Urinary bladder (tissue), 3 donors: ENCODE measurements at regions not wholly inside any gene's neighbourhood (a gene's known extent, or its start where the extent isn't known, plus 50 kb on each side); places are given as distances from the start of the nearest gene placed in this dataset.

Experiments used
- DNase-seq: peaks from one replicate; pipeline ENCODE4 v3.0.0-alpha.2; 2015; ENCODE audit errors: extremely low spot score
- H3K27ac ChIP-seq: one replicate; pipeline ENCODE4 v1.5.1; 2013; ENCODE audit warnings: low read depth, mild to moderate bottlenecking, moderate library complexity
- H3K36me3 ChIP-seq: one replicate; pipeline ENCODE4 v1.6.1; 2013; ENCODE audit warnings: mild to moderate bottlenecking, moderate library complexity; ENCODE audit not compliant: insufficient read depth
- H3K4me1 ChIP-seq: one replicate; pipeline ENCODE4 v1.6.1; 2013; ENCODE audit warnings: mild to moderate bottlenecking, moderate library complexity; ENCODE audit not compliant: insufficient read depth
- H3K4me3 ChIP-seq: one replicate; pipeline ENCODE4 v1.5.1; 2013; ENCODE audit warnings: low read depth, low read length
- WGBS: extraction: QIAGEN DNeasy Blood & Tissue Kit; methylation state at CpG from one replicate; pipeline ENCODE4 v1.1.7; 2013; 5-methylcytosine and 5-hydroxymethylcytosine counted together
- donor health status: healthy with polysubstance abuse.
- donor health status: healthy.

- H3K4me1 ChIP-seq: no peaks in the 10 kb centered on the region
- no peak overlapping the region for H3K27ac ChIP-seq
- H3K36me3 ChIP-seq: no peaks in the 10 kb centered on the region
- 45% methylated on average over 2 of the region's 2 CpGs for WGBS
- H3K4me3 ChIP-seq: no peak overlapping the region
- DNase-seq: no peak
Observed at GRCh38 chr3:110459021-110459420, 612.6 kb upstream of the NECTIN3 start.

GRCh38 chr3:110470310-110470709 is 601.3 kb upstream of the NECTIN3 start:
- no peak overlapping the region for H3K27ac ChIP-seq
- H3K36me3 ChIP-seq: no peaks in the 10 kb centered on the region
- H3K4me1 ChIP-seq: no peaks in the 10 kb centered on the region
- no peak overlapping the region for H3K4me3 ChIP-seq
- WGBS: 63% methylated on average over 3 of the region's 3 CpGs
- no peak for DNase-seq

- WGBS: 83% methylated on average over 4 of the region's 4 CpGs
- no peak overlapping the region for H3K27ac ChIP-seq
- DNase-seq: no peak
- H3K4me1 ChIP-seq: no peaks in the 10 kb centered on the region
- no peaks in the 10 kb centered on the region for H3K36me3 ChIP-seq
- H3K4me3 ChIP-seq: no peak overlapping the region
Observed at GRCh38 chr3:110473405-110473804, 598.2 kb upstream of the NECTIN3 start.

- Histone ChIP-seq H3K27ac (no peak overlapping the region), H3K36me3 (no peaks in the 10 kb centered on the region), H3K4me3 (no peak overlapping the region), H3K4me1 (no peaks in the 10 kb centered on the region)
- no peak for DNase-seq
- WGBS: 79% methylated on average over 2 of the region's 2 CpGs
Observed at GRCh38 chr3:110474397-110474796, 597.2 kb upstream of the NECTIN3 start.

- WGBS: 93% methylated on average over 4 of the region's 4 CpGs
- no peak overlapping the region for H3K27ac ChIP-seq
Observed at GRCh38 chr3:110478377-110479054, 593.1 kb upstream of the NECTIN3 start.

DNA sequence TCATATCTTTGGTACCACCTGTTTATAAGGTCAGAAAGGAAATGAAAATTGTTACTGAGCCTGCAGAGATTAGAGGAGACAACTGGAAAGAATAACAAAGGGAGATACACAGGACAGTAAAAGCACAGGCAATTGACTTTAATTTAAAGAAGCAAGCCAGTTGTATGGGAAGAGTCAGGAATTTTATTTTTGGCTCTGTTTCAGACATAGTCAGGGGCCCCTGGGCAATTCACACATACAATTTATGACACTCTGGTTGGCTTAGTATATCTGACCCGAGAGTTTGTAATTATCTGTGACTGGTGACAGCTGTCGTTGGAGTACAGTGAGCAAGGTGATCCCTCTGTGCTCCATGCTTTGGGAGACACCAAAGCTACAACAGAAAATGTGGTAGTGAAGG is 591.9 kb upstream of the NECTIN3 start:
- Histone ChIP-seq H3K36me3 (no peaks in the 10 kb centered on the region), H3K27ac (no peak overlapping the region), H3K4me3 (no peak overlapping the region), H3K4me1 (no peaks in the 10 kb centered on the region)
- DNase-seq: no peak
- WGBS: 41% methylated on average over 2 of the region's 2 CpGs

More at GRCh38 chr3:110478377-110479054, 593.1 kb upstream of the NECTIN3 start:
- no peaks in the 10 kb centered on the region for H3K4me1 ChIP-seq
- no peak for DNase-seq
- no peak overlapping the region for H3K4me3 ChIP-seq
- no peaks in the 10 kb centered on the region for H3K36me3 ChIP-seq

GRCh38 chr3:110485389-110485788 is 586.2 kb upstream of the NECTIN3 start:
- Histone ChIP-seq H3K36me3 (no peaks in the 10 kb centered on the region), H3K27ac (no peak overlapping the region), H3K4me1 (no peaks in the 10 kb centered on the region), H3K4me3 (no peak overlapping the region)
- no peak for DNase-seq
- WGBS: 93% methylated on average over 2 of the region's 2 CpGs

GRCh38 chr3:110487840-110488239 is 583.8 kb upstream of the NECTIN3 start:
- Histone ChIP-seq H3K4me3 (no peak overlapping the region), H3K27ac (no peak overlapping the region), H3K36me3 (no peaks in the 10 kb centered on the region), H3K4me1 (no peaks in the 10 kb centered on the region)
- no peak for DNase-seq
- WGBS: 84% methylated on average over 1 of the region's 1 CpG

GRCh38 chr3:110491413-110491812 is 580.2 kb upstream of the NECTIN3 start:
- no peak overlapping the region for H3K4me3 ChIP-seq
- 90% methylated on average over 4 of the region's 4 CpGs for WGBS
- DNase-seq: no peak
- H3K4me1 ChIP-seq: no peaks in the 10 kb centered on the region
- no peaks in the 10 kb centered on the region for H3K36me3 ChIP-seq
- H3K27ac ChIP-seq: no peak overlapping the region

DNA sequence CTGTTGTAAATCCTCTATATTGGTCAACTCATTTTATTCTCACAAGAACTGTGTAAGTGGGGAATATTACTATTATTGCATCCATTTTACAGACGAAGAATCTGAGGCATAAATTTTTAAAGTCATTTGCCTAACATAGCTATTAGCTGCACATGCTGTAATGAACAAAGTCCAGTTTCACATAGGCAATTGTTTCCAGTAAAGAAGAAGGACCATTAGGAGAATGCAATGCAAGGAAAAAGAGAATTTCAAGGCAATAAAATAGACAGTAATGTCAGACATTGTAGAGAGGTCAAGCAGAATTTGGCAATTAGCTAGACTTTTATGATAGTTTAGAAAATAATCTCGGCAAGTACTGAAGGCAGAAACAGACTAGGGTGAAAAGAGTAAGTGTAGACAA is 578.7 kb upstream of the NECTIN3 start:
- no peak overlapping the region for H3K27ac ChIP-seq
- H3K36me3 ChIP-seq: no peaks in the 10 kb centered on the region
- no peak overlapping the region for H3K4me3 ChIP-seq
- no peaks in the 10 kb centered on the region for H3K4me1 ChIP-seq
- 58% methylated on average over 2 of the region's 2 CpGs for WGBS
- DNase-seq: no peak

- DNase-seq: no peak
- H3K4me1 ChIP-seq: no peaks in the 10 kb centered on the region
- H3K4me3 ChIP-seq: no peak overlapping the region
- H3K36me3 ChIP-seq: no peaks in the 10 kb centered on the region
- H3K27ac ChIP-seq: no peak overlapping the region
Observed at GRCh38 chr3:110493438-110494092, 578.1 kb upstream of the NECTIN3 start.

DNA sequence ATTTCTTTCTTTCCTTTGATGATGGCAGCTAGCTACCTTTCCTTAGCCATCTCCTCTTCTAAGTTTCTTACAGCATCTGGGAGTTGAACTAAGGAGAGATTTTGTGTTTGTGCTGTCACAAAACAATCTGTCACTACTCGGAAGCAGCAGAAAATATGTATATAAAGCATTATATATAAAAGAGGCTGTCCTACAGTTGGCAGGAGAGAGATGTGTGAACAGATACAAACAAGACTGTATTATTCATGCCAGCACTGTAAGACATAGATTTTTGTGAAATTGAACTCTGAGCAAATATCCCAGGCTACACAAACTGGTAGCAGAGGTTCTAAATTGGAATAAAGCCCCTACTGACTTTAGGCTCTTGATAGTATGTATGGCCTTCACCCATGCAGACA is 577.5 kb upstream of the NECTIN3 start:
- WGBS: 39% methylated on average over 1 of the region's 1 CpG
- DNase-seq: no peak
- Histone ChIP-seq H3K4me3 (no peak overlapping the region), H3K4me1 (no peaks in the 10 kb centered on the region), H3K27ac (no peak overlapping the region), H3K36me3 (no peaks in the 10 kb centered on the region)

- H3K36me3 ChIP-seq: no peaks in the 10 kb centered on the region
- DNase-seq: no peak
- no peaks in the 10 kb centered on the region for H3K4me1 ChIP-seq
- no peak overlapping the region for H3K27ac ChIP-seq
- H3K4me3 ChIP-seq: no peak overlapping the region
- WGBS: 94% methylated on average over 8 of the region's 8 CpGs
Observed at GRCh38 chr3:110494728-110495127, 576.9 kb upstream of the NECTIN3 start.

DNA sequence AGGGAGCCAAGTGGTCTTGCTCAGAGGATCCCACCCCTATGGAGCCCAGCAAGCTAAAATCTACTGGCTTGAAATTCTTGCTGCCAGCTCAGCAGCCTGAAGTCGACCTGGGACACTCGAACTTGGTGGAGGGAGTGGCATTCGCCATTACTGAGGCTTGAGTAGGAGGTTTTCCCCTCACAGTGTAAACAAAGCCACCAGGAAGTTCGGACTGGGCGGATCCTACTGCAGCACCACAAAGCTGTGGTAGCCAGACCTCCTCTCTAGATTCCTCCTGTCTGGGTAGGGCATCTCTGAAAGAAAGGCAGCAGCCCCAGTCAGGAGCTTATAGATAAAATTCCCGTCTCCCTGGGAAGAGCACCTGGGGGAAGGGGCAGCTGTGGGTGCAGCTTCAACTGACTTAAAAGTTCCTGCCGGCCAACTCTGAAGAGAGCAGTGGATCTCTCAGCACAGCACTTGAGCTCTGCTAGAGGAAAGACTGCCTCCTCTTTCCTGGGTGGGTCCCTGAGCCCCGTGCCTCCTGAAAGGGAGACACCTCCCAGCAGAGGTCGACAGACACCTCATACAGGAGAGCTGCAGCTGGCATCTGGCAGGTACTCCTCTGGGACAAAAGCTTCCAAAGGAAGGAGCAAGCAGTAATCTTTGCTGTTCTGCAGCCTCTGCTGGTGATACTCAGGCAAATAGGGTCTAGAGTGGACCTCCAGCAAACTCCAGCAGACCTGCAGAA is 576.3 kb upstream of the NECTIN3 start:
- DNase-seq: no peak
- Histone ChIP-seq H3K4me1 (no peaks in the 10 kb centered on the region), H3K36me3 (no peaks in the 10 kb centered on the region), H3K27ac (no peak overlapping the region), H3K4me3 (no peak overlapping the region)
- WGBS: 85% methylated on average over 9 of the region's 9 CpGs
